ENCODE measurements at regions not wholly inside any gene's neighbourhood (a gene's known extent, or its start where the extent isn't known, plus 50 kb on each side); places are given as distances from the start of the nearest gene placed in this dataset.
"Not testable (repeated sequence)": the region's sequence is repeated elsewhere in the genome, so short reads cannot be mapped to it uniquely, and the experiment has no call there.

- no peaks in the 10 kb centered on the region for H3K9me3 Mint-ChIP-seq
- no peaks in the 10 kb centered on the region for H3K4me1 Mint-ChIP-seq
- H3K27ac Mint-ChIP-seq = no peak overlapping the region
- H3K27me3 Mint-ChIP-seq = no peaks in the 10 kb centered on the region
- ATAC-seq (no peak), DNase-seq (no peak)
- no peak overlapping the region for H3K4me3 Mint-ChIP-seq
- no peaks in the 10 kb centered on the region for H3K36me3 Mint-ChIP-seq (ENCODE audit: low read depth)
Measured at GRCh38 chr11:92611157-92611556, 358.3 kb upstream of the MTNR1B start.

GRCh38 chr11:92618020-92618419, 351.4 kb upstream of the MTNR1B start:
- not testable (repeated sequence) for H3K4me3 Mint-ChIP-seq, H3K27ac Mint-ChIP-seq, H3K4me1 Mint-ChIP-seq

GRCh38 chr11:92623055-92623454, 346.4 kb upstream of the MTNR1B start:
- Mint-ChIP-seq H3K36me3 (ENCODE audit: low read depth) (no peaks in the 10 kb centered on the region), H3K9me3 (peaks cover 3% of the 10 kb centered on the region), H3K4me1 (no peaks in the 10 kb centered on the region), H3K27ac (no peak overlapping the region), H3K27me3 (no peaks in the 10 kb centered on the region), H3K4me3 (no peak overlapping the region)
- ATAC-seq (no peak), DNase-seq (no peak)

More at GRCh38 chr11:92618020-92618419, 351.4 kb upstream of the MTNR1B start:
- not testable (repeated sequence) for H3K36me3 Mint-ChIP-seq (ENCODE audit: low read depth); H3K9me3 Mint-ChIP-seq; H3K27me3 Mint-ChIP-seq; DNase-seq; ATAC-seq

- Mint-ChIP-seq H3K27ac (no peak overlapping the region), H3K4me1 (no peaks in the 10 kb centered on the region), H3K36me3 (ENCODE audit: low read depth) (no peaks in the 10 kb centered on the region), H3K4me3 (no peak overlapping the region), H3K27me3 (no peaks in the 10 kb centered on the region), H3K9me3 (no peaks in the 10 kb centered on the region)
- no peak for ATAC-seq
- DNase-seq = no peak
Measured at GRCh38 chr11:92625894-92626293, 343.6 kb upstream of the MTNR1B start.

DNA sequence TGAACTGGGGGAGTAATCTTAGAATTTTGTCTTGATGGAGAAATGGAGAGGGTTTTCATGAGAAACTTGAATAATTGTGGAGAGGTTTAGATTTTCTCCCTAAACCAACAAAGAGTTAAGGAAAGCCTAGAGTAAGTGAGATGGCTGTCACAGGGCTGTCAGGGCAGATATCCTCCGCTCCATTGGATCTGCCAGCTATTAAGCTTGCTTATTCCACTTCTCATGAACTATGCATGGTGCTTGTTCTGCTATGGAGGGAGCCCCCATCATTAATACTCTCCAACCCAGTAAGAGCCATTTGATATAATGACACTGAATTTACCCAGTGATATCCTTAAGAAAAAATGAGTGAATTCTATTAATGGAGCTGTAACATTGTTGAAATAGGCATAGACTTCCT, 342.8 kb upstream of the MTNR1B start:
- Mint-ChIP-seq H3K9me3 (no peaks in the 10 kb centered on the region), H3K27ac (no peak overlapping the region), H3K4me1 (no peaks in the 10 kb centered on the region), H3K4me3 (no peak overlapping the region), H3K27me3 (no peaks in the 10 kb centered on the region), H3K36me3 (ENCODE audit: low read depth) (no peaks in the 10 kb centered on the region)
- no peak for ATAC-seq
- no peak for DNase-seq

DNA sequence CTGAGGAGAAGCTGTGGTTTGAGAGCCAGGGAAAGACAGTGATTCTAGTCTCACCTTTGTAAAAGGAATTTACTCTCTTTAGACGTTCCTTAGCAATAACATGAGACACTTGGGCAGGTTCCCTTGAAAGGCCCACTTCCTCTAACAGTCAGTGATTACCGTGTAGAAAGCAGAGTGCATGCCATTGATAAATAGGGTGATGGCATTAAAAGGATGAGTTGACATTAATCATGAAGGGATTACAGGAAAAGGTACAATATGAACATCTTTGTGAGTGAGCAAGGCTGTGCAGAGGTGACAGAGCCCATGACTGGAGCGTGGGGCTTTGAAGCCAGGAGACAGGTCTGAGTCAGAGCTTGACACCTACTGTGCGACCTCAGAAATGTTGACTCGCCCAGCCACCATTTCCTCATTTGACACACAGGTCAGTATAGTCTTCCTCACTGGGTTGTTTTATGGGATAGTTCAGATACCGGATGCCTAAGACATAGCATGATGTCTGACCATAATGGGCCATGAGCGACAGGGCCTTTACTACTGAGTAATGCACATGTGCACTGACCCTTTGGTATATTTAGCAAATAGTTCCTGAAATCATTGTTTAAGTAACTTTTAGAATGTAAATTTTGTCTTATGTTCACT, 341.7 kb upstream of the MTNR1B start:
- Mint-ChIP-seq H3K4me1 (no peaks in the 10 kb centered on the region), H3K27me3 (no peaks in the 10 kb centered on the region), H3K9me3 (no peaks in the 10 kb centered on the region), H3K36me3 (ENCODE audit: low read depth) (no peaks in the 10 kb centered on the region), H3K27ac (no peak overlapping the region), H3K4me3 (no peak overlapping the region)
- no peak for DNase-seq
- peak; percentile 80 for ATAC-seq

GRCh38 chr11:92628401-92629292, 340.8 kb upstream of the MTNR1B start:
- no peaks in the 10 kb centered on the region for H3K4me1 Mint-ChIP-seq
- H3K27ac Mint-ChIP-seq = no peak overlapping the region
- no peaks in the 10 kb centered on the region for H3K9me3 Mint-ChIP-seq
- H3K36me3 Mint-ChIP-seq (ENCODE audit: low read depth) = no peaks in the 10 kb centered on the region
- ATAC-seq (no peak), DNase-seq (no peak)
- H3K4me3 Mint-ChIP-seq = no peak overlapping the region
- no peaks in the 10 kb centered on the region for H3K27me3 Mint-ChIP-seq

DNA sequence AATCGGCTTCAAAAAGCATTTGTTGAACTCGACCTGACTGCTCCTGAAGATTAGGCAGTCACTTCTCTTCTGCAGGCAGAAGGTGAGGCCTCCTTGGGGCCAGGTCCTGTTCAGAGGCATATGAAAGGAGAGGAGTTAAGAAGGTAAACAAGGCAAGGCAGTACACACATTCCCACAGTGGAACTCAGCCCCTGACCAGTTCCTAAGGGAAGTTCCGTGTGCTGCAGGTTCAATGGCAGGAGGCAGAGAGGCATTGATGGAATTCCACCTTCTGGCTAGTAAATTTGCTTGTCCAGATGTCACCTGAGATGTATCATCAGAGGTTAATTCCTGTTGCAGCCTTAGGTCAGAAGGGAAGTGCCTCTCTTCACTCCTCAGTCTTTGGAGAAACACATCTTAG, 337.0 kb upstream of the MTNR1B start:
- H3K36me3 Mint-ChIP-seq (ENCODE audit: low read depth) = no peaks in the 10 kb centered on the region
- ATAC-seq (no peak), DNase-seq (no peak)
- H3K27me3 Mint-ChIP-seq = no peaks in the 10 kb centered on the region
- no peak overlapping the region for H3K4me3 Mint-ChIP-seq
- no peaks in the 10 kb centered on the region for H3K4me1 Mint-ChIP-seq
- H3K27ac Mint-ChIP-seq = no peak overlapping the region
- H3K9me3 Mint-ChIP-seq = no peaks in the 10 kb centered on the region

DNA sequence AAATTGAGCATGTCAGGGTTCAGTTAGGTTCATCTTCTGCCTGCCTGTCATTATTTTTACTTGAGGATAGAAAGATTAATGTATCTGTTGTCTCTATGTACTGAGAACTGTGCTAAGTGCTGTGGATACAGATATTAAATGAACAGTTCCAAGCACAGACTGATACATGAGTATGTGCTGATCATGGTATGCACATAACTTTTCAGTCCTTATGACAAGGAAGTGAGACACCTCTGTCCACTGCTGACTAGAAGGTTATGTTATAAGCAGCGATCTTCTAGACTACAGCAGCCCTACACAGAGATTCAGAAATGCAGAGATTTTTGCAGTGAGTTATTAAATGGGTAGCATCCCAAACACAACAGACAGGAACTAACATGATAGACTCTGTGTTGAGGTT, 335.6 kb upstream of the MTNR1B start:
- no peak overlapping the region for H3K27ac Mint-ChIP-seq
- no peak overlapping the region for H3K4me3 Mint-ChIP-seq
- DNase-seq (no peak), ATAC-seq (no peak)
- no peaks in the 10 kb centered on the region for H3K9me3 Mint-ChIP-seq
- no peaks in the 10 kb centered on the region for H3K4me1 Mint-ChIP-seq
- H3K27me3 Mint-ChIP-seq = no peaks in the 10 kb centered on the region
- no peaks in the 10 kb centered on the region for H3K36me3 Mint-ChIP-seq (ENCODE audit: low read depth)

DNA sequence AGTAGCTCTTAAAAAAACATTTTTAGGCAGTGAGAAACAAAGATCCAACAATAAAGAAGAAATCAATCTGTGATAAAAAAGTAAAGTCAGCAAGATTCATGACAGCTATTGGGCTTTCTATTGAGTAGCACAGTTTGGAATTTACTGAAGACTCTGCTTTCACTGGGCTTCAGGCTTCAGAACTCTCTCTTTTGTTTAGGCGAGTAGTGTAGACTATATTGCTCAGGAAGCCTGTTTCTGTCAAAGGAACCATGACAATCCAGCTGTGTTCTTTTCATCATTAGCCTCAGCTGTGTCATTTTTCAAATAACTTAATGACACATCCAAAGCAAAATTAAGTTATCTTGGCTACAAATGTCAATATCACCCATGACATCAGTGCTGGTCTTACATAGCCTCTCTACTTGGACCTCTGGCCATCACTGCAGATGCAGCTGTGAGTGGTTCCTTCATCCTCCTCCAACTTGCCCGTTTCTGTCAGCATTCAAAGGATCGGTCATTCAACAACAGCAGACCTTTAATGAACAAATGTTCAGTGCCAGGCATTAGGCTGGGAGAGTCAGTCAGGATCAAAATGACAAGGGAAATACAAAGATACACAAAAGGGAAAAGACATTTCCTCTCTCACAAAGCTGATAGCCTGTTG, 332.8 kb upstream of the MTNR1B start:
- no peaks in the 10 kb centered on the region for H3K4me1 Mint-ChIP-seq
- no peaks in the 10 kb centered on the region for H3K9me3 Mint-ChIP-seq
- H3K27ac Mint-ChIP-seq = no peak overlapping the region
- ATAC-seq (no peak), DNase-seq (no peak)
- no peak overlapping the region for H3K4me3 Mint-ChIP-seq
- no peaks in the 10 kb centered on the region for H3K27me3 Mint-ChIP-seq
- no peaks in the 10 kb centered on the region for H3K36me3 Mint-ChIP-seq (ENCODE audit: low read depth)

GRCh38 chr11:92638678-92639077, 330.8 kb upstream of the MTNR1B start:
- ATAC-seq (no peak), DNase-seq (no peak)
- Mint-ChIP-seq H3K4me3 (no peak overlapping the region), H3K4me1 (no peaks in the 10 kb centered on the region), H3K36me3 (ENCODE audit: low read depth) (no peaks in the 10 kb centered on the region), H3K9me3 (no peaks in the 10 kb centered on the region), H3K27me3 (no peaks in the 10 kb centered on the region), H3K27ac (no peak overlapping the region)

- Mint-ChIP-seq H3K27ac (no peak overlapping the region), H3K4me1 (no peaks in the 10 kb centered on the region), H3K9me3 (no peaks in the 10 kb centered on the region), H3K4me3 (no peak overlapping the region), H3K27me3 (no peaks in the 10 kb centered on the region), H3K36me3 (ENCODE audit: low read depth) (no peaks in the 10 kb centered on the region)
- DNase-seq (no peak), ATAC-seq (no peak)
Measured at GRCh38 chr11:92642177-92642931, 327.1 kb upstream of the MTNR1B start.

DNA sequence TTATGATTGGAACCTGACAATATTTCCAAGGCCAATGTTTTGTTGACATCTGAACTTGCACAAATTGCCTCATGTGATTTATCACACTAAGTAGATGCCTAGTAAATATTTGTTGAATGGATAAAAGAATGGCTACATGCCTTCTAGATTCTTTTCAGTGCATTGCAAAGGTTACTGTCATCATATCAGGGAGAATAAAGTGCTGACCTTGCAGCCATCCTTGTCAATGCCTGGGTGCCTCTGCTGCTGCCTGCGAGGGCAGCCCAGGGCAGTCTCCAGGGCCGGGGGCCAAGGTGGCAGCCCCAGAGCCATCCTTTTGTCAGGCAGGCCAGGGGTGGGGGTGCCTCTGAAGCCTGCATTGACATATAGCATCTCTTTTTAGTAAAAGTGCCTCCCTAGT, 325.6 kb upstream of the MTNR1B start:
- Mint-ChIP-seq H3K27me3 (no peaks in the 10 kb centered on the region), H3K27ac (no peak overlapping the region), H3K4me1 (no peaks in the 10 kb centered on the region), H3K9me3 (no peaks in the 10 kb centered on the region), H3K4me3 (no peak overlapping the region), H3K36me3 (ENCODE audit: low read depth) (no peaks in the 10 kb centered on the region)
- ATAC-seq (no peak), DNase-seq (no peak)

- Mint-ChIP-seq H3K4me3 (no peak overlapping the region), H3K27ac (no peak overlapping the region), H3K27me3 (no peaks in the 10 kb centered on the region), H3K4me1 (no peaks in the 10 kb centered on the region), H3K36me3 (ENCODE audit: low read depth) (no peaks in the 10 kb centered on the region), H3K9me3 (no peaks in the 10 kb centered on the region)
- no peak for ATAC-seq
- no peak for DNase-seq
Measured at GRCh38 chr11:92644595-92645445, 324.6 kb upstream of the MTNR1B start.
